ENCODE measurements at regions not wholly inside any gene's neighbourhood (a gene's known extent, or its start where the extent isn't known, plus 50 kb on each side); places are given as distances from the start of the nearest gene placed in this dataset.

GRCh38 chr6:137690034-137690433 lies 177.0 kb upstream of the TNFAIP3 start:
- DNase-seq (ENCODE audit: low read depth): no peak

DNA sequence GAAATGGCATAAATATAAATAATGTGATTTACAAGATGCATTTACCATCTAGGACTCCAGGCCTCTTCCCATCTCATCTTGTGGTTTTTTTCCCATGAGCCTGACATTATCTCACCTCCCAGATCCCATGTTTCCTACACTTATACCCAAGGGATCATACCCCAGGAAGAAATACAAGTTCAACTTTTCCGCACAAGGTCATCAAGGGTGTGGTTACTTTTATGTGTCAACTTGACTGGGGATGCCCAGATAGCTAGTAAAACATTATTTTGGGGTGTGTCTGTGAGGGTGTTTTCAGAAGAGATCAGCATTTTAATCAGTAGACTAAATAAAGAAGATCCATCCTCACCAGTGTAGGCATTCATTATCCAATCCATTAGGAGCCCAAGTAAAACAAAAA lies 176.3 kb upstream of the TNFAIP3 start:
- DNase-seq (ENCODE audit: low read depth): no peak

DNA sequence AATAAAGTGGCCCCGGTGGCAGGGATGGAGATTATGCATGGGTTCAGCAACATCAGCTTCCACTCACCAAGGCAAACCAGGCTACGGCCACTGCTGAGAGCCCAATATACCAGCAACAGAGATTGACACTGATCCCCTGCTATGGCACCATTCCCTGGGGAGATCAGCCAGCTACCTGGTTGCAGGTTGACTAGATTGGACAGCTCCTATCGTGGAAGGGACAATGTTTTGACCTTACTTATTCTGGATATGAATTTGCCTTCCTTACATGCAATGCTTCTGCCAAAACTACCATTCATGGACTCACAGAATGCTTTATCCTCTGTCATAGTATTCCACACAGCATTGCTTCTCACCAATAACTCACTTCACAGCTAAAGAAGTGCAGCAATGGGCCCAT lies 174.8 kb upstream of the TNFAIP3 start:
- no peak for DNase-seq (ENCODE audit: low read depth)

DNA sequence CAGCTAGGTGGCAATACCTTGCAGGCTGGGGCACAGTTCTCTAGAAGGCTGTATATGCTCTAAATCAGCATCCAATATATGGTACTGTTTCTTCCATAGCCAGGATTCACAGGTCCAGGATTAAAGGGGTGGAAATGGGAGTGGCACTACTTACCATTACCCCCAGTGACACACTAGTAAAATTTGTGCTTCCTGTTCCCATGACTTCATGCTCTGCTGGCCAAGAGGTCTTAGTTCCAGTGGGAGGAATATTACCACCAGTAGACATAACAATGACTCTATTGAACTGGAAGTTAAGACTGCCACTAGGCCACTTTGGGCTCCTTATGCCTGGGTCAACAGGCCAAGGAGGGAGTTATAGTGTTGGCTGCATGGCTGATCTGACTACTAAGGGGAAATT lies 174.3 kb upstream of the TNFAIP3 start:
- peak; percentile 55 for DNase-seq (ENCODE audit: low read depth)

DNA sequence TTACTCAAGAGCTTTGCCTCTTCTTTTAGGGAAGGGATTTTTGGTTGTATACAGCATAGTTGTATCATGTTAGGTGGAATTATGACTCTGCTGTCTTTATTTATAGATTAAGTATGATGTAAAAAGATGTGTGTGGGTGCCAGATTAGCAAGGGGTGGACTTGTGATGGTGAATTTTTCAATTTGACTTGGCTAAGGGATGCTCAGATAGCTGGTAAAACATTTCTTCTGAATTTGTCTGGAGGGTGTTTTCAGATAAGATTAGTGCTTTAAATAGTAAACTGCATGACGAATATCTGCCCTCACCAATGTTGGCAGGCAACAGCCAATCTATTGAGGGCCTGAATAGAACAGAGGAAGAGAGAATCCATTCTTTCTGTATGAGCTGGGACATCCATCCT lies 173.3 kb upstream of the TNFAIP3 start:
- peak; percentile 55 for DNase-seq (ENCODE audit: low read depth)

DNA sequence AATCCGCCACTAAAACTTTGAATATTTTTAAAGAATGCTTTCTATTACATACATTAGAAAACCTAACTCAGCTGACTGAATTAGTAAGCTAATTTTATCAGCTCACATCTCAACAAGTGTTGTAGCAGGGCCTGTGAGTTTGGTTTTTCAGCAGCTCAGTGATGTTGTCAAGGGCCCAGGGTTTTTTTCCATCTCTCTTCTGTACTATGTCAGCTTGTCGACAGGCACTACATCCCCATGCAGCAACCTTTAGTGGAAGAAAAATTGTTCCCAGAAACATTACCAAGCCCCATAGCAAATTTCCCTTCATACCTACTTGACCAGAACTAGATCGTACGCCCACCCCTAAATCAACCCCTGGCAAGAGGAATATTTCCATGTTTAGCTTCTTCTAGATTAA lies 170.3 kb upstream of the TNFAIP3 start:
- no peak for DNase-seq (ENCODE audit: low read depth)

DNA sequence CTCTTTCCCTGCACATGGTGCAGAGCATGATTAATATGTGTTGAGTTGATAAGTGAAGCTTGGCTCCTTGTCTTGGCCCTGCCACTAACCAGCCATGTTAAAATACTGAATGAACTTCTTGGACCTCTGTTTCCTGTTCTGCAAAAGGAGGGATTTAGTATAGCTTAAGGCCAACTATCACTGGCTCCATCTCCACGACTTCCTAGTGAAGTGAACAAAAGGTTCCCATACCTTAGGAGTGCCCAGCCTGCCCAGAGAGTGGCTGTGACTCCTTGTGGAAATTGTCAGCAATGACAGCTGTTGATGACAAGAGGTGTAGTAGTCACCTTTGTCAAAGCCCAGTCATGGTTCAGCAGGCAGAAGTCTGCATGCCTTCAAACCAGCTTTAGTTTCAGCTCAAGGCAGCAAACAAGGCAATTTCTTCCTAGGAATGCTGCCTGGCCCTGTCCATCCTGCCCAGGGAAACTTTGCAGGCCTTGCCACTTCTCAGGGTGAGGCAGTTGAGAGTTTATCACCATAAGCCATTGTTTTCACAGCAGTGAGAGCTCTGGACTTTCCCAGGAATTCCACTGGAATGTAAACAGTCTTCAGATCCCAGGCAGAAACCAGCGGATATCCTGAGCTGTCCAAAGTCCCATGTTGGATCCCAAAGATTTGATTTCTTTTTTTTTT lies 169.7 kb upstream of the TNFAIP3 start:
- peak; percentile 80 for DNase-seq (ENCODE audit: low read depth)

DNA sequence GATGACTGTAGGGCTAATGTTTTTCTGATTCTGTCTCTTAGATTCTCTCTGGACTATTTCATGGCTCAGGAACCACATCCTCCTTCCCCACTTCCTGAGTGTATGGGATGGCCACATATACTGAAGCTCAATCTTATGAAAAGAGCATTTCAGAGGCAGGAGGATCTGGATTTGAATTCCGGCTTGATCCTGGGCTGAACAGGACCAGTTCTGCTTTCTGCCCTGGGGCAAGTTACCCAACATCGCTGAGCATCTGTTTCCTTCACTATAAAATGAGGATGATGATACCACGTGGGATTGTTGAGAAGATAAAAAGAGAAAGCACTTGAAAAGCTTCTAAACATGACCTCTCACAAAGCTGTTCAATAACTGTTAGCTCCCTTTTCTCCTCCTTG lies 168.4 kb upstream of the TNFAIP3 start:
- DNase-seq (ENCODE audit: low read depth): peak; percentile 70

- peak; percentile 48 for DNase-seq (ENCODE audit: low read depth)
These were observed 167.9 kb upstream of the TNFAIP3 start for GRCh38 chr6:137699031-137699683.

- no peak for DNase-seq (ENCODE audit: low read depth)
These were observed 166.9 kb upstream of the TNFAIP3 start for GRCh38 chr6:137700161-137700560.

DNA sequence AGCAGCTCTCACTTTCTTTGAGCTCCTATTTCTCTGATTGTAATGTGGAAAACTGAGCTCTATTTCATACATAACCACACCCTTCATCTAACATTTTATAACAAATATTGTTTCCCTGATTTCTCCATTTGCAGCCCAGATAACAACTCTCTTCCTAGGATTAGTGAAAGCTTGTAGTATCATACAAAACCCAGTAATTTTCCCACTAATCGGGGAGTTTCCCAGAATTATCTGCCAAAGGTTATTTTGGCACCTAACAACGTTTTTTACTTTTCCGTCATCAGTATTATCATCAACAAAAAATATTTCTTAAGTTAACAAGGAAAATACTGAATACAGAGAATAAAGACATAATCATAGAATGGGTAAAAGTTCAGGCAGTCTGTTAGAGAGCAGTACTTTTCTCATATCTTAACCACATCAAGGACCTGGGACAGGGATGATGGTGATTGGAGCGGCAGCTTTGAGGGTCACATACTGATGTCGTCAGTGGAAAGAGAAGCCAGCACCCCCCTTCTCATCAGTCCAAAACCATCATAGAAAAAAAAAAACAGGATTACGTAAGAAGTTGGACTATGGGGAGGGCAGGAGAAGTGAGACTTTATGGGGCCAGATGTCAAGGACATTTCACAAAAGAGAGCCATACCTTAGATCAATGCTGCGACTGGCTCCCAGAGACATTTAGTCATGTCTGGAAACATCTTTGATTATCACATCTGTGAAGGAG lies 166.1 kb upstream of the TNFAIP3 start:
- no peak for DNase-seq (ENCODE audit: low read depth)

DNA sequence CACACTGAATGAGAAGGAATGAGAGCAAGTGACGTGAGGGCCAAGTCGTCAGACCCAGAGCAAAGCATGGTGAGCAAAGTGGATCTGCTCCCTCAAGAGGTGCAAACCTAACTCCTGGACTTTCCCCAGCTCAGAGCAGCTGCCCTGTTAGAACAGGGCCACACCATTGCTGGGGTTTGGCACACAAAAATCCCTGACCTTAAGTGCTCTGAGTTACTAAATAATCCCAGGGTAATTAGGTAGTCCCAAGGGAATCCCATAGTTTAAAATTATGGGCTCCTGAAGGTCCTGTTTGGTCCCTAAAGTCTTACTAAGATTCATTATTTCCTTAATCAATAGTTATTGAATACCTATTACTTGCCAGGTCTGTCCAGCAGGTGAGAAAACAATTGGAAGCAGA lies 165.1 kb upstream of the TNFAIP3 start:
- no peak for DNase-seq (ENCODE audit: low read depth)

DNA sequence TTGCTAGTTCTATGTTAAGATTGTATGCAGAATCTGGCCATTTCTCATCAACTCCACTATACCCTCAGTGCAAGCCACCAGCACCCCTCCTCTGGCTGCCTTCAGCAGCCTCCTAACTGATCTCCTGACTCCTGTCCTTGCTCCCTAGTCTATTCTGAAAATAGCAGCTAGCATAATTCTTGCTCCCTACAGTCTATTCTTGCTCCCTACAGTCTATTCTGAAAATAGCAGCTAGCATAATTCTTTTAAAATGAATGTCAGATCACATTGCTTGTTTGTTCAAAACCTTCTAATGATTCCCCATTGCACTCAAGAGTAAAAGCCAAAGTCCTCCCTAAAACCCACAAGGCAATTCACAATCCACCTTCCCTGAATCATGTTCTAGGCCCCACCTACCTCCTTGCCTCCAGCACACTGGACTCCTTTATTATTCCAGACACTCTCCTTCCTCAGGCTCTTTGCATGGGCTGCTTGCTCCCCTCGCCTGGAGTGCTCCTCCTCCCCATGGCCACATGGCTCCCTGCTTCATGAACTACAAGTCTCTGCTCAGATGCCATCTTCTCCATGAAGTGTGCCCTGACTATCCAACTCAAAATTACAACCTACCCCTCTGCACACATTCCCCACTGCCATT lies 164.2 kb upstream of the TNFAIP3 start:
- DNase-seq (ENCODE audit: low read depth): no peak

- DNase-seq (ENCODE audit: low read depth): no peak
These were observed 162.3 kb upstream of the TNFAIP3 start for GRCh38 chr6:137704802-137705159.

GRCh38 chr6:137705160-137706082 lies 161.6 kb upstream of the TNFAIP3 start:
- DNase-seq (ENCODE audit: low read depth): peak; percentile 37

DNA sequence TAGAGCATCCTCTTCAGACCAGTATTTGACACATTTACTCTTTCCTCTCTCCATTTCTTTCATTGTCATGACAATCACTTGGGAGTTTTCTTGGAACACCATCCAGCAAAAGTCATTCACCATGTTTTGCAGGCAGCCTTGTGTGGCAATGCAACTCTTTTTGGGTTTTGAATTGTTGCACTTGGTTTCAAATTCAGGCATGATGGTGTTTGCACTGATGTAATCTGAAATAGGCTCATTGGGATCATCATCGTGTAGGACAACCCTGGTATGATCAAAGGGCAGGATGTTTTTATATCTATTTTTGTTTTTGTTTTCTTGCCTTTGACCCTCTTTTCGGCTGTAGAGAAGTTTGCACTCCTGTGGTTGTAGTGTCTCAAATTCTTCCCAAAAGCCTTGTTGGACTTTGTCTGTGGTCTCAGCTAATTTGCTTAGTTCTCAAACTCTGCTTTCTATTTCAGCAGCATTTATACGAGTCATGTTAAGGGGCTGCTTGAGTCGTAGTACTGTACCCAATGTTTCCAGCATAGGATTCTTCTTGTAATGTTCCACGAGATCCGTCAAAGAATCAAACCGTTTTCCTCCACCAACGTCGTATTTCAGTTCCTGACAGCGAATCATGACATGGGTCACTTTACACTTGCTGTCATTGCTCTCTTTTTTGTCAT lies 160.8 kb upstream of the TNFAIP3 start:
- no peak for DNase-seq (ENCODE audit: low read depth)

DNA sequence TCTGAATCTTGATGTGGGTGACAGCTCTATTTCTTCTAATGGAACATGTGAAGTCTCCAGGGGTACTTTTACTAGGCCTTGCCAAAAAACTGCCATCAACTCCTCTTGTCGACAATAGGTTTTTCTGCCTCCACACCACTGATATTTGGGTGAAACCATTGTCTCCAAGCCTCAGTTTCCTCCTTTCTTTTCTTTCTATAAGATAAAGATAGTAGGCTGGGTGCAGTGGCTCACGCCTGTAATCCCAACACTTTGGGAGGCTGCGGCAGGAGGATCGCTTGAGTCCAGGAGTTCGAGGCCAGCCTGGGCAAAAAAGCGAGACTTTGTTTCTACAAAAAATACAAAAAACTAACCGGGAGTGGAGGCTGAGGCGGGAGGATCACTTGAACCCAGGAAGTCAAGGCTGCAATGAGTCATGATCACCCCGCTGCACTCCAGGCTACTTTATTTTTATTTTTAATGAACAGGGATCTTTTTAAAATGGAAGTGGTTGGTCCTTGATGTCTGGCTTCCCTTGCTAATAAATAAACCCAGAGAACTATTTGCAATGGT lies 159.9 kb upstream of the TNFAIP3 start:
- no peak for DNase-seq (ENCODE audit: low read depth)

DNA sequence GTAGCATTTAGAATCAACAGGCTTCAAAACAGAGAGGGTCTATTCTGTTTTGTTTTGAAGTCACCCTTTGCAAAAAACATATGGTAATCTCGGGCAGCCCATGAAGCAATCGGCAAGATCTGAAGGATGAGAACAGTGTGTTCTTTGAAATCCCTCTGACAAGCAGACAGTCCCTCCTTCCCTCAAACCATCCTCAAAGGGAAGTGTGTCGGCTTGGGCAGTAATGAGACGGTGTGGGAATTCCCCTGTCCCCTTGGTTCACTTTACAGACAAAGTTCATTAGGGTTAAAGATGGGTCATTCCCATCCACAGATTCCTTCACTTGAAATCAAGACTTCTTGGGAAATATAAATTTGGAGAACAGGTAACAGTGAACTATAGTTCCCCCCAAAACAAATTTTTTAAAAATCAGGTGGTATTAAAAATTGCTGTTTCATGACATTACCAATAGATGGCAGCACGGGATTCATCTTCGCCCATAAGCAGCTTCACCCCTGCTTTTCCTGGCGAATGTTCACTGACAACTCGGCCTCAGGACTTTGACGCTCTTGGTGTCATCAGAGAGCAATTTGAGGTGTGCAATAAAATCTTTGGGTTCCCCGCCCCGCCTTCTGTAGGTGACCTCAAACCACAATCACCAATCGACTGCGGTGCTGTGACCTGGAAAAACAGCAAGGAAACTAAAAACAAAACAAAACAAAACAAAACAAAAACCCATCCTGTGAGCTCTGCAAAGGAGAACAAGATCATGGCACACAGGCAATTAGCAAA lies 159.3 kb upstream of the TNFAIP3 start:
- DNase-seq (ENCODE audit: low read depth): peak; percentile 77

- no peak for DNase-seq (ENCODE audit: low read depth)
These were observed 158.6 kb upstream of the TNFAIP3 start for GRCh38 chr6:137708481-137708880.
